HepG2 (cell line): ENCODE measurements at regions not wholly inside any gene's neighbourhood (a gene's known extent, or its start where the extent isn't known, plus 50 kb on each side); places are given as distances from the start of the nearest gene placed in this dataset.

Experiments
- ATAC-seq: fragments of 200-7000 bp; cut with Tn5 transposase; 3 replicates; pipeline ENCODE4 v1.9.1; 2020; ENCODE audit warnings: mild to moderate bottlenecking, moderate library complexity
- BruUV-seq: library from RNA; stranded (reverse); fragments of 400-500 nt; replicated peaks from 2 replicates; lab custom pipeline; 2021; lab: Mats Ljungman, UMichigan
- CTCF ChIA-PET: fragments of 300-600 bp; formaldehyde crosslinking; extraction: SDS; loops from one replicate; lab custom pipeline; 2021; ENCODE audit warnings: low total read pairs, inconsistent platforms, low intra/inter-chr PET ratio; lab: Yijun Ruan, JAX
- POLR2A ChIA-PET: fragments of 350-600 bp; sonication (Branson Sonifier 250); formaldehyde crosslinking; loops from one replicate; lab custom pipeline; 2020; ENCODE audit warnings: antibody characterized with exemption, inconsistent platforms; lab: Yijun Ruan, JAX
- DNase-seq: peaks from one replicate; pipeline ENCODE4 v3.0.0-alpha.2; 2015; ENCODE audit warnings: low spot score
- FAIRE-seq: peaks from 3 replicates; lab custom pipeline; 2011; peaks lifted over from hg19 to GRCh38; lab: Jason Lieb, UNC
- H2AFZ ChIP-seq: one replicate; pipeline ENCODE4 v1.6.1; 2011; ENCODE audit warnings: low read length, inconsistent platforms
- H3K27ac ChIP-seq: fragments of 300-600 bp; 3 replicates; pipeline ENCODE4 v1.8.0; 2011; ENCODE audit warnings: mixed run types, mild to moderate bottlenecking, mixed read lengths, low read length, inconsistent platforms; ENCODE audit not compliant: insufficient read depth; ENCODE audit errors: extremely low read length
- H3K27me3 ChIP-seq, 2 experiments: fragments of 200-600 bp in 1 of 2; 2 replicates in 1 of 2; 3 replicates in 1 of 2; pipeline versions ENCODE4 v1.6.0 to v1.8.0; 2011; ENCODE audit warnings: low read length in 2 of 2, mild to moderate bottlenecking in 2 of 2, moderate library complexity in 2 of 2, inconsistent platforms in 1 of 2; ENCODE audit not compliant: insufficient read depth in 2 of 2, control insufficient read depth in 1 of 2
- H3K36me3 ChIP-seq, 2 experiments: fragments of 200-600 bp in 1 of 2; replicated peaks in 1 of 2; 2 replicates in 1 of 2; 3 replicates in 1 of 2; pipeline versions ENCODE4 v1.5.1 to v1.8.0; 2011; ENCODE audit warnings: low read length in 2 of 2, inconsistent platforms in 1 of 2; ENCODE audit not compliant: insufficient read depth in 2 of 2, control insufficient read depth in 1 of 2
- H3K4me1 ChIP-seq: 2 replicates; pipeline ENCODE4 v1.5.1; 2012; ENCODE audit warnings: low read length, inconsistent platforms; ENCODE audit not compliant: insufficient read depth
- H3K4me2 ChIP-seq: 2 replicates; pipeline ENCODE4 v1.6.0; 2011; ENCODE audit warnings: low read depth, low read length, inconsistent platforms
- H3K4me3 ChIP-seq, 3 experiments: fragments of 200-600 bp in 1 of 3; sonication (generic), shearing (Covaris generic) in 1 of 3; replicated peaks in 1 of 3; 2 replicates each; pipeline ENCODE4 v1.5.1; 2011 to 2016; ENCODE audit warnings: low read length in 3 of 3, inconsistent platforms in 2 of 3, low read depth in 2 of 3, mild to moderate bottlenecking in 2 of 3, control low read depth in 1 of 3, mixed read lengths in 1 of 3; ENCODE audit not compliant: insufficient read depth in 1 of 3
- H3K79me2 ChIP-seq: one replicate; pipeline ENCODE4 v1.6.1; 2011; ENCODE audit warnings: low read length, inconsistent platforms; ENCODE audit not compliant: insufficient read depth
- H3K9ac ChIP-seq: 2 replicates; pipeline ENCODE4 v1.6.0; 2011; ENCODE audit warnings: mild to moderate bottlenecking, low read depth, low read length, inconsistent platforms; ENCODE audit not compliant: insufficient read depth
- H3K9me3 ChIP-seq: 2 replicates; pipeline ENCODE4 v1.5.1; 2012; ENCODE audit warnings: mild to moderate bottlenecking, low read length
- H4K20me1 ChIP-seq: 2 replicates; pipeline ENCODE4 v1.6.0; 2011; ENCODE audit warnings: inconsistent platforms, mild to moderate bottlenecking, low read length, moderate library complexity; ENCODE audit not compliant: insufficient read depth
- HMGA1 ChIP-seq: sonication (generic); formaldehyde crosslinking; conservative IDR thresholded peaks from 2 replicates; pipeline ENCODE4 v1.4.0; 2020; ENCODE audit warnings: missing genetic modification reagents
- NCOA2 ChIP-seq: sonication (generic); formaldehyde crosslinking; IDR thresholded peaks from 2 replicates; pipeline ENCODE4 v1.8.0; 2022; ENCODE audit warnings: inconsistent platforms
- NR0B2 ChIP-seq: sonication (generic); formaldehyde crosslinking; IDR thresholded peaks from 2 replicates; pipeline ENCODE4 v1.4.0; 2020; ENCODE audit warnings: mild to moderate bottlenecking, missing genetic modification reagents
- ZBTB7A ChIP-seq: sonication (generic); formaldehyde crosslinking; IDR thresholded peaks from 2 replicates; pipeline ENCODE4 v1.8.0; 2022; ENCODE audit warnings: mild to moderate bottlenecking, missing genetic modification reagents
- ZNF180 ChIP-seq: sonication (generic); formaldehyde crosslinking; IDR thresholded peaks from 2 replicates; pipeline ENCODE4 v1.4.0; 2020; ENCODE audit warnings: low read depth, missing genetic modification reagents, borderline replicate concordance
- ZNF207 ChIP-seq: fragments of 450-650 bp; IDR thresholded peaks from 2 replicates; pipeline ENCODE4 v1.6.1; 2016; ENCODE audit warnings: antibody characterized with exemption, borderline replicate concordance
- ZNF275 ChIP-seq: sonication (generic); formaldehyde crosslinking; IDR thresholded peaks from 2 replicates; pipeline ENCODE4 v1.8.0; 2022; ENCODE audit warnings: missing genetic modification reagents, mild to moderate bottlenecking, inconsistent platforms, borderline replicate concordance
- ZNF431 ChIP-seq: sonication (generic); formaldehyde crosslinking; IDR thresholded peaks from 2 replicates; pipeline ENCODE4 v1.9.0; 2022; ENCODE audit warnings: missing genetic modification reagents, low read depth, mild to moderate bottlenecking, borderline replicate concordance
- ZNF451 ChIP-seq: sonication (generic); formaldehyde crosslinking; IDR thresholded peaks from 2 replicates; pipeline ENCODE4 v1.5.0; 2020; ENCODE audit warnings: mild to moderate bottlenecking, missing genetic modification reagents
- ZNF547 ChIP-seq: sonication (generic); formaldehyde crosslinking; IDR thresholded peaks from 2 replicates; pipeline ENCODE4 v1.5.1; 2020; ENCODE audit warnings: mild to moderate bottlenecking, missing genetic modification reagents
- ZNF672 ChIP-seq: sonication (generic); formaldehyde crosslinking; IDR thresholded peaks from 2 replicates; pipeline ENCODE4 v1.8.1; 2022; ENCODE audit warnings: missing genetic modification reagents
- ZNF781 ChIP-seq: sonication (generic); formaldehyde crosslinking; IDR thresholded peaks from 2 replicates; pipeline ENCODE4 v1.5.1; 2020; ENCODE audit warnings: borderline replicate concordance, mild to moderate bottlenecking, missing genetic modification reagents; ENCODE audit errors: not compliant biosample characterization
- ZNF850 ChIP-seq: sonication (generic); formaldehyde crosslinking; conservative IDR thresholded peaks from 2 replicates; pipeline ENCODE4 v1.9.0; 2021; ENCODE audit warnings: mild to moderate bottlenecking, missing genetic modification reagents
- WGBS: methylation state at CpG from one replicate; pipeline ENCODE4 v1.1.6; 2017; ENCODE audit warnings: low lambda C conversion rate; 5-methylcytosine and 5-hydroxymethylcytosine counted together
- in situ Hi-C: cut with HindIII; loops from 2 replicates; pipeline ENCODE4 v1.10.0; 2017; ENCODE audit warnings: low pct_unique_long_range_greater_than_20kb; ENCODE audit not compliant: extremely low pct_ligation_motif_present
- intact Hi-C: fragments of 100-400 bp; cut with micrococcal nuclease; formaldehyde crosslinking; loops from one replicate; pipeline ENCODE4 v1.10.0; 2022; ENCODE audit not compliant: unreplicated experiment
- TF ChIP-seq, protein P1 (sequence below): sonication (generic); formaldehyde crosslinking; IDR thresholded peaks from 2 replicates; pipeline ENCODE4 v1.4.0; 2020; ENCODE audit warnings: missing genetic modification reagents
- TF ChIP-seq, protein P2 (sequence below): sonication (generic); formaldehyde crosslinking; IDR thresholded peaks from 2 replicates; pipeline ENCODE4 v1.8.1; 2022; ENCODE audit warnings: low read depth, mild to moderate bottlenecking, missing genetic modification reagents

DNA sequence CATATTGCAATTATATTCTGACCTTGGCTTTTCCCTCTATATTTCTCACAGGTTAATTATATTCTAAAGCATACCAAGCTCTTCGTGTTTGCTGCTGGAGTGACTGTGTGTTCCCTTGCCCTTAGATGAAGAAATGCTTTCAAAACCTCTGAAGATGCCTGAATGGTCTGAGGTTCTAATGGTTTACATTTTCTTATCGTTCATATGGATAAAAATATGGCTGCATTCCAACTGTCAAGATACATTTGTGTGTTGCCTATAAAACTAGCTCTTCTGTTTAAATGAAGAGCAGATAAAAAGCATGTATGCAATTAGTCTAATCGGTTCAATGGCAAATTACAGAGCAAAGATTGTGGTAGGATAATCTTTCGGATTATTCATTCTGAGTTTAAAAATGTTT, 68.4 kb upstream of the ANKRD10 start (continued):
- TF ChIP-seq HMGA1 (CRISPR knock-in tag) (no peak), ZNF547 (CRISPR knock-in tag) (no peak), ZNF781 (no peak), ZNF180 (CRISPR knock-in tag) (no peak), ZBTB7A (CRISPR knock-in tag) (no peak)
- TF ChIP-seq, all 625 proteins: peak for 0

GRCh38 chr13:110981379-110981778, 66.5 kb upstream of the ANKRD10 start:
- CTCF ChIA-PET: no interaction called here
- DNase-seq (no peak), ATAC-seq (no peak), FAIRE-seq (no peak)
- no TSS peak for BruUV-seq
- in situ Hi-C loops (no loop called here), intact Hi-C loops (no loop called here)
- no peak overlapping the region for H2AFZ ChIP-seq
- H3K4me1 ChIP-seq: peaks cover 10% of the 10 kb centered on the region
- no peaks in the 10 kb centered on the region for H3K9me3 ChIP-seq
- H3K27ac ChIP-seq: no peak overlapping the region
- no peak overlapping the region for H3K4me3 ChIP-seq
- H3K79me2 ChIP-seq: no peaks in the 10 kb centered on the region
- 91% methylated on average over 4 of the region's 4 CpGs for whole genome bisulfite sequencing
- H3K4me2 ChIP-seq: no peak overlapping the region
- H3K9ac ChIP-seq: no peak overlapping the region
- no peaks in the 10 kb centered on the region for H3K36me3 ChIP-seq
- H3K27me3 ChIP-seq: peaks cover 0 to 21% of the 10 kb centered on the region in 2 experiments; a peak in 3 of 5 replicates
- no peaks in the 10 kb centered on the region for H4K20me1 ChIP-seq
- POLR2A ChIA-PET: no interaction called here
- no peak for TF ChIP-seq ZNF451
- TF ChIP-seq ZNF431: no peak
- no peak for TF ChIP-seq NR0B2 (CRISPR knock-in tag)
- no peak for TF ChIP-seq NCOA2 (CRISPR knock-in tag)
- no peak for TF ChIP-seq ZNF275 (CRISPR knock-in tag)
- TF ChIP-seq, protein P1, sequence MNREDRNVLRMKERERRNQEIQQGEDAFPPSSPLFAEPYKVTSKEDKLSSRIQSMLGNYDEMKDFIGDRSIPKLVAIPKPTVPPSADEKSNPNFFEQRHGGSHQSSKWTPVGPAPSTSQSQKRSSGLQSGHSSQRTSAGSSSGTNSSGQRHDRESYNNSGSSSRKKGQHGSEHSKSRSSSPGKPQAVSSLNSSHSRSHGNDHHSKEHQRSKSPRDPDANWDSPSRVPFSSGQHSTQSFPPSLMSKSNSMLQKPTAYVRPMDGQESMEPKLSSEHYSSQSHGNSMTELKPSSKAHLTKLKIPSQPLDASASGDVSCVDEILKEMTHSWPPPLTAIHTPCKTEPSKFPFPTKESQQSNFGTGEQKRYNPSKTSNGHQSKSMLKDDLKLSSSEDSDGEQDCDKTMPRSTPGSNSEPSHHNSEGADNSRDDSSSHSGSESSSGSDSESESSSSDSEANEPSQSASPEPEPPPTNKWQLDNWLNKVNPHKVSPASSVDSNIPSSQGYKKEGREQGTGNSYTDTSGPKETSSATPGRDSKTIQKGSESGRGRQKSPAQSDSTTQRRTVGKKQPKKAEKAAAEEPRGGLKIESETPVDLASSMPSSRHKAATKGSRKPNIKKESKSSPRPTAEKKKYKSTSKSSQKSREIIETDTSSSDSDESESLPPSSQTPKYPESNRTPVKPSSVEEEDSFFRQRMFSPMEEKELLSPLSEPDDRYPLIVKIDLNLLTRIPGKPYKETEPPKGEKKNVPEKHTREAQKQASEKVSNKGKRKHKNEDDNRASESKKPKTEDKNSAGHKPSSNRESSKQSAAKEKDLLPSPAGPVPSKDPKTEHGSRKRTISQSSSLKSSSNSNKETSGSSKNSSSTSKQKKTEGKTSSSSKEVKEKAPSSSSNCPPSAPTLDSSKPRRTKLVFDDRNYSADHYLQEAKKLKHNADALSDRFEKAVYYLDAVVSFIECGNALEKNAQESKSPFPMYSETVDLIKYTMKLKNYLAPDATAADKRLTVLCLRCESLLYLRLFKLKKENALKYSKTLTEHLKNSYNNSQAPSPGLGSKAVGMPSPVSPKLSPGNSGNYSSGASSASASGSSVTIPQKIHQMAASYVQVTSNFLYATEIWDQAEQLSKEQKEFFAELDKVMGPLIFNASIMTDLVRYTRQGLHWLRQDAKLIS (CRISPR knock-in tag): no peak
- TF ChIP-seq, protein P2, sequence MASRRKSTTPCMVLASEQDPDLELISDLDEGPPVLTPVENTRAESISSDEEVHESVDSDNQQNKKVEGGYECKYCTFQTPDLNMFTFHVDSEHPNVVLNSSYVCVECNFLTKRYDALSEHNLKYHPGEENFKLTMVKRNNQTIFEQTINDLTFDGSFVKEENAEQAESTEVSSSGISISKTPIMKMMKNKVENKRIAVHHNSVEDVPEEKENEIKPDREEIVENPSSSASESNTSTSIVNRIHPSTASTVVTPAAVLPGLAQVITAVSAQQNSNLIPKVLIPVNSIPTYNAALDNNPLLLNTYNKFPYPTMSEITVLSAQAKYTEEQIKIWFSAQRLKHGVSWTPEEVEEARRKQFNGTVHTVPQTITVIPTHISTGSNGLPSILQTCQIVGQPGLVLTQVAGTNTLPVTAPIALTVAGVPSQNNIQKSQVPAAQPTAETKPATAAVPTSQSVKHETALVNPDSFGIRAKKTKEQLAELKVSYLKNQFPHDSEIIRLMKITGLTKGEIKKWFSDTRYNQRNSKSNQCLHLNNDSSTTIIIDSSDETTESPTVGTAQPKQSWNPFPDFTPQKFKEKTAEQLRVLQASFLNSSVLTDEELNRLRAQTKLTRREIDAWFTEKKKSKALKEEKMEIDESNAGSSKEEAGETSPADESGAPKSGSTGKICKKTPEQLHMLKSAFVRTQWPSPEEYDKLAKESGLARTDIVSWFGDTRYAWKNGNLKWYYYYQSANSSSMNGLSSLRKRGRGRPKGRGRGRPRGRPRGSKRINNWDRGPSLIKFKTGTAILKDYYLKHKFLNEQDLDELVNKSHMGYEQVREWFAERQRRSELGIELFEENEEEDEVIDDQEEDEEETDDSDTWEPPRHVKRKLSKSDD (CRISPR knock-in tag): no peak
- no peak for TF ChIP-seq ZNF850 (CRISPR knock-in tag)
- no peak for TF ChIP-seq ZNF207
- TF ChIP-seq ZNF672 (CRISPR knock-in tag): no peak
